Pancreas (tissue), 10 donors: ENCODE measurements at regions not wholly inside any gene's neighbourhood (a gene's known extent, or its start where the extent isn't known, plus 50 kb on each side); places are given as distances from the start of the nearest gene placed in this dataset.
A peak's percentile ranks its signal among the peaks of the same experiment; 100 is the strongest.

Source experiments
- ATAC-seq, 4 donors: fragments of 200-7000 bp; cut with Tn5 transposase; one replicate each; pipeline versions ENCODE4 v1.8.0 to v1.9.1; 2020; ENCODE audit warnings: mild to moderate bottlenecking in 4 of 4, moderate library complexity in 4 of 4
- DNase-seq, 6 donors: peaks; one replicate each; pipeline ENCODE4 v3.0.0-alpha.2; 2020
- FAIRE-seq: peaks from 2 replicates; lab custom pipeline; 2012; peaks lifted over from hg19 to GRCh38; lab: Jason Lieb, UNC
- H3K27ac ChIP-seq, 4 donors: fragments of 200-600 bp; sonication (generic); 1 replicate in 3 of 4; 2 replicates in 1 of 4; pipeline versions ENCODE4 v1.5.0 to v1.8.0; 2020
- H3K27me3 ChIP-seq, 4 donors: fragments of 200-600 bp; one replicate each; pipeline ENCODE4 v1.8.0; 2021
- H3K36me3 ChIP-seq, 3 donors: fragments of 200-600 bp; sonication (generic) in 1 of 3; one replicate each; pipeline versions ENCODE4 v1.5.0 to v1.8.0; 2020 to 2021
- H3K4me1 ChIP-seq, 3 donors: fragments of 200-600 bp; one replicate each; pipeline ENCODE4 v1.8.0; 2021
- H3K4me3 ChIP-seq, 4 donors: fragments of 200-600 bp; sonication (generic) in 2 of 4; one replicate each; pipeline versions ENCODE4 v1.5.0 to v1.8.0; 2020 to 2021
- H3K9me3 ChIP-seq, 4 donors: fragments of 200-600 bp; one replicate each; pipeline ENCODE4 v1.8.0; 2021
- WGBS, 2 donors: extraction: QIAGEN DNeasy Blood & Tissue Kit; methylation state at CpG; one replicate each; pipeline ENCODE4 v1.1.7; 2013; 5-methylcytosine and 5-hydroxymethylcytosine counted together
- intact Hi-C, 3 donors: fragments of 100-400 bp; cut with DNase I; formaldehyde crosslinking; loops; one replicate each; pipeline versions ENCODE4 v1.11.1 to v1.14.2; 2022
- TF ChIP-seq, protein P1 (sequence below), 4 donors: fragments of 200-600 bp; sonication (generic) in 3 of 4; IDR thresholded peaks; one replicate each; pipeline versions ENCODE4 v1.5.0 to v1.8.0; 2021; ENCODE audit warnings: antibody characterized with exemption in 4 of 4
- donor health status: healthy with polysubstance abuse.
- donor health status: DM: no; HTN: no; CAD: no; lungs with moderate emphysema.
- donor health status: DM: no; HTN: no; CAD: no.
- donor health status: control.
- donor health status: control.
- donor health status: Bipolar disorder and iron deficiency.
- donor health status: DM: yes; HTN: yes; CAD: no.
- donor health status: DM: no; HTN: no; CAD: no.
- donor health status: DM: no; HTN: no; CAD: no.
- donor health status: DM: yes; HTN: yes; CAD: no.

DNA sequence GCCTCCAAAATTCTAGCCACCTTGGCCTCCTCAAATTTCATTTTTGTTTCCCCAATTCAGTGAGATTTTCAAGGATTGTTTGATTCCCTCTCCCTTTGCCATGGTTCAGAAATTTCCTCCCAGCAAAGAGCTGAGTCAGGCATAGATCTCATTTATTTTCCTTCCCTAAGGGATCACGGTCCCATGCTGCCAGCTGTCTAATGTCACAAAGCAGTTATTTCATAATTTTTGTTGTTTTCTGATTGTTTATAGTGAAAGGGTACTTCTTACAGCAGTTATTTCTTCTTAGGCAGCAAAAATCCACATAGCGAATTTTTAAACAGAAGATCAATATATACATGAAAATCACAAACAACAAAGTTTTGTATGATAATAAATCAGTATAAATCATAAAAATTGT lies 470.5 kb upstream of the MAGEB18 start:
- H3K36me3 ChIP-seq = no peaks in the 10 kb centered on the region
- ATAC-seq = no peak
- TF ChIP-seq, protein P1, sequence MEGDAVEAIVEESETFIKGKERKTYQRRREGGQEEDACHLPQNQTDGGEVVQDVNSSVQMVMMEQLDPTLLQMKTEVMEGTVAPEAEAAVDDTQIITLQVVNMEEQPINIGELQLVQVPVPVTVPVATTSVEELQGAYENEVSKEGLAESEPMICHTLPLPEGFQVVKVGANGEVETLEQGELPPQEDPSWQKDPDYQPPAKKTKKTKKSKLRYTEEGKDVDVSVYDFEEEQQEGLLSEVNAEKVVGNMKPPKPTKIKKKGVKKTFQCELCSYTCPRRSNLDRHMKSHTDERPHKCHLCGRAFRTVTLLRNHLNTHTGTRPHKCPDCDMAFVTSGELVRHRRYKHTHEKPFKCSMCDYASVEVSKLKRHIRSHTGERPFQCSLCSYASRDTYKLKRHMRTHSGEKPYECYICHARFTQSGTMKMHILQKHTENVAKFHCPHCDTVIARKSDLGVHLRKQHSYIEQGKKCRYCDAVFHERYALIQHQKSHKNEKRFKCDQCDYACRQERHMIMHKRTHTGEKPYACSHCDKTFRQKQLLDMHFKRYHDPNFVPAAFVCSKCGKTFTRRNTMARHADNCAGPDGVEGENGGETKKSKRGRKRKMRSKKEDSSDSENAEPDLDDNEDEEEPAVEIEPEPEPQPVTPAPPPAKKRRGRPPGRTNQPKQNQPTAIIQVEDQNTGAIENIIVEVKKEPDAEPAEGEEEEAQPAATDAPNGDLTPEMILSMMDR (IDR thresholded peaks at IDR 0.05) = no peak
- no peaks in the 10 kb centered on the region for H3K9me3 ChIP-seq
- H3K27me3 ChIP-seq = peaks cover 0 to 3% (median 0%) of the 10 kb centered on the region in 4 donors
- FAIRE-seq = no peak
- H3K27ac ChIP-seq = no peak overlapping the region
- intact Hi-C loops = no loop called here
- no peak overlapping the region for H3K4me3 ChIP-seq
- no peak for DNase-seq
- H3K4me1 ChIP-seq = no peaks in the 10 kb centered on the region
- WGBS, 2 donors = 33 to 37% methylated on average over 2 of the region's 2 CpGs

DNA sequence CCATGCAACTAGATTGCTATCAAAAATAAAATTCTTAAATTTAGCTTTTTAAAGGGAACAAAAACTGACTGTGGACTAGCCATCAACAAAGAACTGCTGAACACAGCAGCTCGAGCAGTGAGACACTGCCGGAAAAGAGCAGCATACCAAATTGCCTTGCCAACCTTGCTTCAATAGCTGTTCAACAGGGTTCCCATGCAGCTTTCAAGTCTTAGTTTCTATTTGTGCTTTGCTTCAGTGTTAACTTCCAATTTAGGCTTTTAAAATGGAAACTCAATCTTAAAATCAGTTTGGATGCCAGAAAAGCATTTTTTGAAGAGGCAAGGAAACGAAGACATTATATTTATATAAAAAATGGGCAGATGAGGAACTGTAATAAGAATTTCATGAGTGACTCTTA lies 463.4 kb upstream of the MAGEB18 start:
- H3K4me3 ChIP-seq = no peak overlapping the region
- FAIRE-seq = no peak

DNA sequence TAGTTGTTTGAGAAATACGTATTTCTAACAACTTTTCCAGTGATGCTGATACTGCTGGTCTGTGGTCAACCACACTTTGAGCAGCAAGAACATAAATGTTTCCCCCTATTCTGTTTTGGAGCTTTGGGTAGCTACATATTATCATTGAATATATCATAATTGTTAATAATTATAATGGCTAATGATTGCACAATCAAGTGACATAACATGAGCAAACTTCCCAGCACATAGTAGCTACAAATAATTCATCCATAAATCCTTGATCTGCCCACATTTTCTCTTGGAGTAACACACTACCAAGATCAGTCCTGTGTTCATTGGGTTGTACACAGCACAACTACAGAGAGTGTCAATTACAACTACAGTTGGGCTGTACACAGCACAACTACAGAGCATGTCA lies 436.3 kb upstream of the MAGEB18 start:
- 52 to 58% methylated on average over 1 of the region's 1 CpG for WGBS, 2 donors
- peaks cover 0 to 5% (median 0%) of the 10 kb centered on the region in 4 donors for H3K27me3 ChIP-seq
- DNase-seq = no peak
- FAIRE-seq = no peak
- H3K9me3 ChIP-seq = no peaks in the 10 kb centered on the region
- H3K4me1 ChIP-seq = no peaks in the 10 kb centered on the region
- H3K27ac ChIP-seq = no peak overlapping the region
- no peaks in the 10 kb centered on the region for H3K36me3 ChIP-seq
- intact Hi-C loops = no loop called here
- TF ChIP-seq, protein P1 (IDR thresholded peaks at IDR 0.05) = no peak
- no peak for ATAC-seq
- no peak overlapping the region for H3K4me3 ChIP-seq

More for the DNA sequence above, 463.4 kb upstream of the MAGEB18 start:
- intact Hi-C loops = no loop called here
- TF ChIP-seq, protein P1 (IDR thresholded peaks at IDR 0.05) = no peak
- DNase-seq (no peak), ATAC-seq (no peak)
- peaks cover 0 to 7% (median 0%) of the 10 kb centered on the region in 4 donors for H3K27me3 ChIP-seq
- H3K27ac ChIP-seq = no peak overlapping the region
- H3K4me1 ChIP-seq = no peaks in the 10 kb centered on the region
- WGBS, 2 donors = 62% methylated on average over 3 of the region's 3 CpGs
- H3K36me3 ChIP-seq = no peaks in the 10 kb centered on the region
- H3K9me3 ChIP-seq = no peaks in the 10 kb centered on the region

DNA sequence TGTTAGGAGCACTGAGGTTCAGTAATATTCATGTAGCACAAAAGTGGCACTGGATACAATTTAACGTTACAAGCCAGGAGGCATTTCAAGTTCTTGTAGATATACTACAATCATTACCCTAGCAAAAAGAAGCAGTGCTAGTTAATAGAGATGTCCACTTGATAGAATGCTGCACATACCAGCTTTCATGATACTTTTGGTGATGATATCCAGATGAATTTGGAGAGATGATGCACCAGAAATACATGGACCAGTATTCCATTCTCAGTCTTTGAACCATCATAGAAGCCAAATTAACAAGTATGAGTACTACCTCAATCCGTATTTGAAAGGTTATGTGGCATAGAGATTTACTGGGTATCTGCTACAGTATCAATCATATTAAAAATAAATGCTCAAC lies 421.0 kb upstream of the MAGEB18 start:
- intact Hi-C loops = no loop called here
- Histone ChIP-seq H3K27ac (no peak overlapping the region), H3K4me3 (no peak overlapping the region), H3K36me3 (no peaks in the 10 kb centered on the region), H3K4me1 (no peaks in the 10 kb centered on the region), H3K9me3 (no peaks in the 10 kb centered on the region), H3K27me3 (peaks cover 0 to 7% (median 0%) of the 10 kb centered on the region in 4 donors)
- DNase-seq (no peak), ATAC-seq (no peak), FAIRE-seq (no peak)
- TF ChIP-seq, protein P1 (IDR thresholded peaks at IDR 0.05) = no peak
- WGBS, 2 donors = 36 to 39% methylated on average over 2 of the region's 2 CpGs

DNA sequence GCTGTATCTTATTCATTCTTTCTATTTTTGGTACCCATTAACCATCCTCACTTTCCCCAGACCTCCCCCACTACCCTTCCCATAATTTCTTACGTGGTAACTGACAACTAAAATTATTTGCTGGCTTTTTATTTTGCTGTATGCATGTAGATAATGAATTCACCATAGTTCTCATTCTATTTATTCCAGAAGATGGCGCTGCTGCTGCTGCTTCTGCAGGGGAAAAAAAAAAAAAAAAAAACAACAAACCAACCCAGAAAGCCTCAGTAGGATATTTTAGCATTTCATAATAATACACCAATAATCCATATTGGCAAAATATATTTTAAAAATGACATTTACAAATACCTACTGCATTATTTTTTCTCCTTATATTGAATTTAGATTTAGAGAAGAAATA lies 416.6 kb upstream of the MAGEB18 start:
- TF ChIP-seq, protein P1 (IDR thresholded peaks at IDR 0.05) = peak in 2 of 4 donors; percentile 15 to 28
- Histone ChIP-seq H3K4me1 (no peaks in the 10 kb centered on the region), H3K27ac (no peak overlapping the region), H3K9me3 (no peaks in the 10 kb centered on the region), H3K27me3 (no peaks in the 10 kb centered on the region), H3K36me3 (no peaks in the 10 kb centered on the region), H3K4me3 (no peak overlapping the region)
- intact Hi-C loops = no loop called here
- 1% methylated on average over 2 of the region's 2 CpGs for WGBS, 2 donors
- peak in 1 of 4 donors; percentile 29 for ATAC-seq
- no peak for DNase-seq
- peak; percentile 93 for FAIRE-seq
